Stimulated activated naive B cell treated with anti-CD40 and anti-IgM and Interleukin-4, amounts not matched to agents 10 μg/mL and 1 μg/mL and 100 μg/mL, for 72 hours (primary cell): ENCODE measurements at regions not wholly inside any gene's neighbourhood (a gene's known extent, or its start where the extent isn't known, plus 50 kb on each side); places are given as distances from the start of the nearest gene placed in this dataset.

Source experiments
- ATAC-seq, 2 donors: fragments of 150-1000 bp; cut with Tn5 transposase; replicated peaks; 2 replicates each; pipeline ENCODE4 v1.10.0; 2021; ENCODE audit warnings: moderate library complexity in 1 of 2
- DNase-seq: peaks from one replicate; pipeline ENCODE4 v3.0.0; 2021
- H3K27ac Mint-ChIP-seq: one replicate; pipeline ENCODE4 v1.8.0; 2022; ENCODE audit warnings: mild to moderate bottlenecking, mixed read lengths
- H3K27me3 Mint-ChIP-seq, 2 donors: one replicate each; pipeline ENCODE4 v1.8.0; 2022; ENCODE audit warnings: mixed read lengths in 2 of 2
- H3K36me3 Mint-ChIP-seq, 2 donors: one replicate each; pipeline ENCODE4 v1.8.0; 2022; ENCODE audit warnings: mixed read lengths in 2 of 2, mild to moderate bottlenecking in 1 of 2
- H3K4me1 Mint-ChIP-seq, 2 donors: one replicate each; pipeline ENCODE4 v1.8.0; 2022; ENCODE audit warnings: mixed read lengths in 2 of 2, mild to moderate bottlenecking in 1 of 2
- H3K4me3 Mint-ChIP-seq, 2 donors: one replicate each; pipeline ENCODE4 v1.8.0; 2022; ENCODE audit warnings: mild to moderate bottlenecking in 2 of 2, mixed read lengths in 2 of 2, moderate library complexity in 1 of 2
- H3K9me3 Mint-ChIP-seq, 2 donors: one replicate each; pipeline ENCODE4 v1.8.0; 2022; ENCODE audit warnings: mixed read lengths in 2 of 2, mild to moderate bottlenecking in 1 of 2

DNA sequence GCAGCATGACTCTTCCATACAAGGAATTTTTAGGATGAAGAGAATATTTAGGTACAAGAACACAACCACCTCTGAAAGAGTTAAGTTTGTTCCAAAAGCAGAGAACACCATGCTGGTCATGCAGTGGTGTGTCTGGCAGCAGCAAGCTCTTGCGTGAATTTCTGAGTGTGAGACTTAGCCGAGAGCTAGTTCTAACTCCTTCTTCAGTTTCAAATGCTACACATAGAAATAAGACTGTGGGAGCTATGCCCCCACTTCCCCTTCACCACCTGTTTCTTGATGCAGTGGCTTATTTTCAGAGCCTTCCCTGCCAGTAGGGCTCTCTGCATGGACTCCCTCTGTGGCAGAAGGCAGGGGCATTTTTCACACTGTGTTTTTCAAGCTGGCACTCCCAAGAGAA, 122.9 kb upstream of the ZNF366 start:
- ATAC-seq: no peak
- no peak overlapping the region for H3K4me3 Mint-ChIP-seq
- no peaks in the 10 kb centered on the region for H3K9me3 Mint-ChIP-seq
- no peak for DNase-seq
- peaks cover 18 to 25% of the 10 kb centered on the region in 2 donors for H3K27me3 Mint-ChIP-seq
- no peaks in the 10 kb centered on the region for H3K4me1 Mint-ChIP-seq
- no peak overlapping the region for H3K27ac Mint-ChIP-seq
- no peaks in the 10 kb centered on the region for H3K36me3 Mint-ChIP-seq

- no peaks in the 10 kb centered on the region for H3K4me1 Mint-ChIP-seq
- no peak for ATAC-seq
These were observed 121.7 kb upstream of the ZNF366 start for GRCh38 chr5:72628771-72629371.

DNA sequence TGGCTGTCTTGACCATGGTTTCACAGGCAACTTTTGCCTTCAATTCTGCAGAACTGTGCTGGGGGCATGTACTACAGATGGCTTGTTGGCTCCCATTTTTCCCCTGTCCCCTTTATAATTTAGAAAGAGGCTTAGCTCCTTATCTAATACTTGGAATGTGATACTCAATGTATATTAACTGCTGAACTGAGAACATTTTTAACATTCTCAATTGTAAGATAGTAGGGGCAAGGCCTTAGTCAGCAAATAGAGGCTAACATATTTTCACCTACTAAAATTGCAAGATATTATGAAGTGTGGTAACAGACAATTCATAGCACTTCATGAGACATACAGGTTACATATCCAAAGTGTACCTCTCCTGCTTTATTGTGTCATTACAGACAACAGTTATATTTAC, 118.1 kb upstream of the ZNF366 start:
- H3K27ac Mint-ChIP-seq: no peak overlapping the region
- H3K9me3 Mint-ChIP-seq: no peaks in the 10 kb centered on the region
- ATAC-seq (no peak), DNase-seq (no peak)
- H3K4me3 Mint-ChIP-seq: no peak overlapping the region
- peaks cover 21 to 24% of the 10 kb centered on the region in 2 donors for H3K27me3 Mint-ChIP-seq
- no peaks in the 10 kb centered on the region for H3K36me3 Mint-ChIP-seq
- no peaks in the 10 kb centered on the region for H3K4me1 Mint-ChIP-seq

More at GRCh38 chr5:72628771-72629371, 121.7 kb upstream of the ZNF366 start:
- H3K27me3 Mint-ChIP-seq: peaks cover 19 to 25% of the 10 kb centered on the region in 2 donors
- H3K36me3 Mint-ChIP-seq: no peaks in the 10 kb centered on the region
- no peaks in the 10 kb centered on the region for H3K9me3 Mint-ChIP-seq
- H3K4me3 Mint-ChIP-seq: no peak overlapping the region
- DNase-seq: no peak
- H3K27ac Mint-ChIP-seq: no peak overlapping the region

GRCh38 chr5:72624641-72625236, 117.5 kb upstream of the ZNF366 start:
- ATAC-seq (no peak), DNase-seq (no peak)
- H3K9me3 Mint-ChIP-seq: no peaks in the 10 kb centered on the region
- peaks cover 21 to 27% of the 10 kb centered on the region in 2 donors for H3K27me3 Mint-ChIP-seq
- no peak overlapping the region for H3K4me3 Mint-ChIP-seq
- H3K27ac Mint-ChIP-seq: no peak overlapping the region
- H3K36me3 Mint-ChIP-seq: no peaks in the 10 kb centered on the region
- H3K4me1 Mint-ChIP-seq: no peaks in the 10 kb centered on the region

DNA sequence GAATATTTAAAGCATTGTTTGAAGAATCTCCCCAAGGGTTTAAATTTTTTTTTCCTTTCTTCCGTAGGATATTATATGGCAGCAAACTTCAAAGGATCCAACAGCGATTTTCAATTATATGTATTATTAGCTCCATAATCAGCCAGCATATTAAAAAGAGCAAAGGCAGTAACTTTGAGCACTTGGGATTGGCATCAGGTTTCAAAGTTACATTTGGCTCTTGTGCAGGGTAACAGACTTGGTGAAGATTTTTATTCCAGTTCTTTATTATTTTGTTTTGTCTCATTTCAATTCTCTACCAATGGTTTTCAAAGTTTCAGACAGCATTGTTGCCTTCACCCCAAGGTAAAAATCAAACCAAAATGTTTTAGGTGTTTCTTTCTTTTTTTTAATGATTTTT, 116.7 kb upstream of the ZNF366 start:
- H3K4me1 Mint-ChIP-seq: no peaks in the 10 kb centered on the region
- H3K36me3 Mint-ChIP-seq: no peaks in the 10 kb centered on the region
- DNase-seq (no peak), ATAC-seq (no peak)
- H3K27ac Mint-ChIP-seq: no peak overlapping the region
- H3K9me3 Mint-ChIP-seq: no peaks in the 10 kb centered on the region
- H3K4me3 Mint-ChIP-seq: no peak overlapping the region
- H3K27me3 Mint-ChIP-seq: peaks cover 21 to 32% of the 10 kb centered on the region in 2 donors

- Mint-ChIP-seq H3K27ac (no peak overlapping the region), H3K4me3 (no peak overlapping the region), H3K4me1 (no peaks in the 10 kb centered on the region), H3K36me3 (no peaks in the 10 kb centered on the region), H3K27me3 (peaks cover 26 to 32% of the 10 kb centered on the region in 2 donors), H3K9me3 (no peaks in the 10 kb centered on the region)
- DNase-seq (no peak), ATAC-seq (no peak)
These were observed 116.1 kb upstream of the ZNF366 start for GRCh38 chr5:72623323-72623722.

DNA sequence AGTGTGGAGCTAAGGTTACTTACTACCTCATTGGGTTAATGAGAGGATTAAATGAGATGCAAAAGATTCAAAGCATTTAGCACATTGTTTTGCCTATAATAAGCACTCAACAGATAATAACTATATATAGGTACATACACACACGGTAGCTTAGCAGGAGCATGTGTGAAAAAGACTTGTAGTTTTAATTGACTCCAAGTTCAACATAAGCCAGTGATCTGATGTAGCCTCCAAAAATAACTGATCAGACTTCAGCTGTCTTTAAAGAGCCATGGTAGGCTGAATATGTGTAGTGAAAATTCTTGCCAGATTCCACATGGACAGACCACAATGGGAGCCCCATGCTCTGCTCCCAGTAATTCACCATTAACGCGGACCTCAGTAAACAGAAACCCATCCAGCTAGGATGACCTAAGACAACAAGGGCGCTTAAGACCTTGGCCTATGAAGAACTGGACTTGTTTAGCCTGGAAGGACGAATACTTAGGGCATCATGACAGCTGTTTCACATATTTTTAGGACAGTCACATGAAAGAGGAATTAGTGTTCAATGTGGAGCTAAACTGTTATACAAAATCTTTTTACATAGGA, 115.1 kb upstream of the ZNF366 start:
- no peak for ATAC-seq
- H3K36me3 Mint-ChIP-seq: no peaks in the 10 kb centered on the region
- no peak overlapping the region for H3K4me3 Mint-ChIP-seq
- no peak overlapping the region for H3K27ac Mint-ChIP-seq
- no peaks in the 10 kb centered on the region for H3K4me1 Mint-ChIP-seq
- no peak for DNase-seq
- H3K27me3 Mint-ChIP-seq: peaks cover 27 to 32% of the 10 kb centered on the region in 2 donors
- H3K9me3 Mint-ChIP-seq: no peaks in the 10 kb centered on the region

DNA sequence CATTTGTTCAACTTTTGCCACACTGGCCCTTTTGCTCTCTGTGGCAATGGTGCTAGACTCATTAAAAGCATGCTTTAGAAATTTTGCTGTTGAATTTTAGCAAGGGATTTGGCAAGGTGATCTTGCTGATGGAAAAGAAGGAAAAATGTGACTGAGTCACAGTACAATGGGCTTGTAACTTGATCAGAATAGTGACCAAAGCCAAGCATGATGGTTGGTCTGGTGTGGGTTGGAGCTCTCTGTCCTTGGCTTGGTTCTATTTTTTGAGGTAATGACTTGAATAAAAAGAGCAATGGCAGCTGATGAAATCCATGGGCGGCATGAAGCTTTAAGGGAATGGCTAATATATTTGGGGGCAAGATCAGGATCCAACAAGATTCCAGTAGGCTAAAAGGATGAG, 114.4 kb upstream of the ZNF366 start:
- H3K4me3 Mint-ChIP-seq: no peak overlapping the region
- no peaks in the 10 kb centered on the region for H3K36me3 Mint-ChIP-seq
- peaks cover 26 to 27% of the 10 kb centered on the region in 2 donors for H3K27me3 Mint-ChIP-seq

DNA sequence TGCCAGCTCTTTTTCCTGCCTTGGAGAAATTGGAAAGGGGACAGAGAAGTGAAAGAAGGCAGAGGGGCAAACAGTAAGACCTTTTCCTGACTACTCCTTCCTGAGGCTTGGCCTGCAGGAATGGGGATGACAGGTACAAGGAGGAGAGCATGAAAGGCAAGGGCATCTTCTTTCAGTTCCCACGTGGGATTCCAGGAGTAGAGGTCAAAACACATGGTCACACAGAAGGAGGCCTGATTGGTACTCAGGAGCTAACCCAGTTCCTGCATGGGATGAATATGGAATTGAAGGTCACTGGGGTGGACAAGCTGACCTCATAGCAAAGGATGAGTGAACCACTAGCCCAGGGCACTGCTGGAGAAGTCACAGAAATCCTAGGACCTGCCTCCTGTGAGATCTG, 112.5 kb upstream of the ZNF366 start:
- Mint-ChIP-seq H3K36me3 (no peaks in the 10 kb centered on the region), H3K27me3 (peaks cover 16 to 20% of the 10 kb centered on the region in 2 donors), H3K27ac (no peak overlapping the region), H3K9me3 (no peaks in the 10 kb centered on the region), H3K4me3 (no peak overlapping the region), H3K4me1 (no peaks in the 10 kb centered on the region)
- ATAC-seq (no peak), DNase-seq (no peak)

More for the DNA sequence above, 114.4 kb upstream of the ZNF366 start:
- DNase-seq (no peak), ATAC-seq (no peak)
- no peak overlapping the region for H3K27ac Mint-ChIP-seq
- no peaks in the 10 kb centered on the region for H3K4me1 Mint-ChIP-seq
- H3K9me3 Mint-ChIP-seq: no peaks in the 10 kb centered on the region

DNA sequence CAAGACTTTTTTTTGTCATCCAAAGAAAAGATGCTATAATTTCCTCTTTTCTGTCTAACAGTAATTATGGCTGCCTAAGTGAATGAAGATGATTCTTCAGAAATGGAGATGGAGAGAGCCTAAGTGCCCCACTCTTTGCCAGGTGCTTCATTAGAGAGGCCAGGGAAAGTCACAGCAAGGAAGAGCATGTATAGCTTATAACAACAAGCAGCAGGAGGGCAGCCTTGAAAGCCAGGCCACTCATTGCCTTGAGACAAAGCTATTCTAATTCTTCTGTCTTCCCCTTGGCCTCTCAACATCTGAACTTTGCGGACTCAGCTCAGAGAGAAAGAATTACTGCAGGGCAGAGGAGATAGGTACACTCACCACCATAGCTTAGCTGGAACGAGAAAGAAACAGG, 112.0 kb upstream of the ZNF366 start:
- Mint-ChIP-seq H3K9me3 (no peaks in the 10 kb centered on the region), H3K27ac (no peak overlapping the region), H3K4me3 (no peak overlapping the region), H3K4me1 (no peaks in the 10 kb centered on the region), H3K36me3 (no peaks in the 10 kb centered on the region), H3K27me3 (peaks cover 16 to 22% of the 10 kb centered on the region in 2 donors)
- no peak for DNase-seq
- ATAC-seq: no peak

DNA sequence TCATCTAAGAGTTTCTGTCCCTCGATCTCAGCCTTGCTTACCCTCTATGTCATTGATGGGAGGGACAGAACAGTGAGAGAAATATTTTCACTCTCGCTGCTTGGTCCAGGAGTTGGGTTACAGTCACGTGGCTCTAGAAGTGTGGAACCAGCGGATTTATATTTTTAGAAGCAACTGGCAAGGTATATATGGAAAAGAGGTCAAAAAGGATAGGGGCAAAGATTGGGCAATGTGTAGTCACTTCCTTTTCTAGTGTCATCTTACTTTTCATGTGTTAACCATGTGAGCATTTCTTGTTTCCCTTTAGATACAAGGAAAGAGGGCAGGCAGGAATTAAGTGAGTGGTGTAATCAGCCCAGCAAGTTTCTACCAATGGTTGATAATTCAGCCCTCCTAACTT, 111.5 kb upstream of the ZNF366 start:
- Mint-ChIP-seq H3K27ac (no peak overlapping the region), H3K36me3 (no peaks in the 10 kb centered on the region), H3K4me3 (no peak overlapping the region)

GRCh38 chr5:72615061-72615460, 107.9 kb upstream of the ZNF366 start:
- ATAC-seq (no peak), DNase-seq (no peak)
- peaks cover 0 to 8% of the 10 kb centered on the region in 2 donors for H3K4me1 Mint-ChIP-seq
- peaks cover 20 to 26% of the 10 kb centered on the region in 2 donors for H3K27me3 Mint-ChIP-seq
- no peaks in the 10 kb centered on the region for H3K36me3 Mint-ChIP-seq
- no peaks in the 10 kb centered on the region for H3K9me3 Mint-ChIP-seq
- H3K4me3 Mint-ChIP-seq: no peak overlapping the region
- no peak overlapping the region for H3K27ac Mint-ChIP-seq

More for the DNA sequence above, 111.5 kb upstream of the ZNF366 start:
- Mint-ChIP-seq H3K9me3 (no peaks in the 10 kb centered on the region), H3K4me1 (no peaks in the 10 kb centered on the region), H3K27me3 (peaks cover 16 to 22% of the 10 kb centered on the region in 2 donors)
- DNase-seq (no peak), ATAC-seq (no peak)

DNA sequence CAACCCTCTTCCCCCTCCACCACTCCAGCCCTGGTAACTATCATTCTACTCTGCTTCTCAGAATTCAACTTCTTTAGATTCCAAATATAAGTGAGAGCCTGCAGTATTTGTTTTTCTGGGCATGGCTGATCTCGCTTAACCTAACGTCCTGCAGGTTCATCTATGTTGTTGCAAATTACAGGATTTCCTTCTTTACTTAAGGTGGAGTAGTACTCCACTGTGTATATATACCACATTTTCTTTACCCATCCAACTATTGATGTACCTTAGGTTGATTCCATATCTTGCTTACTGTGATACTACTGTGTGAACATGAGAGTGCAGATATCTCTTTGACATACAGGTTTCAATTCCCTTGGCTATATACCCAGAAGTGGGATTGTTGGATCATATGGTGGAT, 106.3 kb upstream of the ZNF366 start:
- H3K9me3 Mint-ChIP-seq: no peaks in the 10 kb centered on the region
- peaks cover 11 to 23% of the 10 kb centered on the region in 2 donors for H3K27me3 Mint-ChIP-seq
- ATAC-seq (no peak), DNase-seq (no peak)
- H3K4me3 Mint-ChIP-seq: no peak overlapping the region
- no peak overlapping the region for H3K27ac Mint-ChIP-seq
- H3K36me3 Mint-ChIP-seq: no peaks in the 10 kb centered on the region
- peaks cover 0 to 8% of the 10 kb centered on the region in 2 donors for H3K4me1 Mint-ChIP-seq

- no peak overlapping the region for H3K4me3 Mint-ChIP-seq
- no peak for ATAC-seq
These were observed 105.6 kb upstream of the ZNF366 start for GRCh38 chr5:72612810-72613209.

GRCh38 chr5:72611118-72611730, 104.0 kb upstream of the ZNF366 start:
- H3K9me3 Mint-ChIP-seq: no peaks in the 10 kb centered on the region
- H3K27ac Mint-ChIP-seq: peak overlapping the region; percentile 38
- H3K4me3 Mint-ChIP-seq: no peak overlapping the region
- H3K27me3 Mint-ChIP-seq: peaks cover 15 to 23% of the 10 kb centered on the region in 2 donors
- DNase-seq: peak; percentile 23
- peaks cover 0 to 8% of the 10 kb centered on the region in 2 donors for H3K4me1 Mint-ChIP-seq
- no peaks in the 10 kb centered on the region for H3K36me3 Mint-ChIP-seq
- ATAC-seq: peak; percentile 89 to 91

More at GRCh38 chr5:72612810-72613209, 105.6 kb upstream of the ZNF366 start:
- Mint-ChIP-seq H3K9me3 (no peaks in the 10 kb centered on the region), H3K4me1 (peaks cover 0 to 8% of the 10 kb centered on the region in 2 donors), H3K36me3 (no peaks in the 10 kb centered on the region), H3K27ac (no peak overlapping the region), H3K27me3 (peaks cover 11 to 20% of the 10 kb centered on the region in 2 donors)
- no peak for DNase-seq
